HG02798 (cell line): ENCODE measurements at regions not wholly inside any gene's neighbourhood (a gene's known extent, or its start where the extent isn't known, plus 50 kb on each side); places are given as distances from the start of the nearest gene placed in this dataset.
"Not testable (repeated sequence)": the region's sequence is repeated elsewhere in the genome, so short reads cannot be mapped to it uniquely, and the experiment has no call there.

Source experiments
- ATAC-seq: cut with Tn5 transposase; IDR thresholded peaks from one replicate; pipeline ENCODE4 v1.9.1; 2021; ENCODE audit warnings: mild to moderate bottlenecking; ENCODE audit not compliant: unreplicated experiment, poor library complexity

DNA sequence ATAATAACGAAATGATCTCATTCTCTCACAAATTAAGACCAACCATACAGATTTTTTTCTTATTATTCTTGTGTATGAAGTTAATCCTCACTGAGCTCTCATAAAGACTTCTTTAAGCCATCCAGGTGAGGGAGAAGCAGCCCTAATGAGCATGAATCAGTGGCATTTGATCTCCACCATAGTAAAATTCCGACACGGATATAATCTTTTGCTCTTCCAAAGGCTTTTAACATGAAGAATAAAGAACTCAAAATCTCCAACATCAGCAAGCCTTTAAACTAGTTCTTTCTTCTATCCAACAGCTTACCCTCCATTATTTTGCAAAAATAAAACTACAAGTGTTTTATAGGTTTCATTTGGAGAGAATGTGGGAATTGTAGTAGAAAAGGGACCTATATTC, 714.7 kb upstream of the NEGR1 start:
- ATAC-seq = no peak

DNA sequence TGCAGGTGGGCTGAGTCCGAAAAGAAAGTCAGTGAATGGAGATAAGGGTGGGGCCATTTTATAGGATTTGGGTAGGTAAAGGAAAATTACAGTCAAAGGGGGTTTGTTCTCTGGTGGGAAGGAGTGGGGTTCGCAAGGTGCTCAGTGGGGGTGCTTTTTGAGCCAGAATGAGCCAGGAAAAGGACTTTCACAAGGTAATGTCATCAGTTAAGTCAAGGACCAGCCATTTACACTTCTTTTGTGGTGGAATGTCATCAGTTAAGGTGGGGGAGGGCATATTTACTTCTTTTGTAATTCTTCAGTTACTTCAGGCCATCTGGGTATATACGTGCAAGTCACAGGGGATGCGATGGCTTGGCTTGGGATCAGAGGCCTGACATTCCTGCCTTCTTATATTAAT, 705.5 kb upstream of the NEGR1 start:
- ATAC-seq = not testable (repeated sequence)

DNA sequence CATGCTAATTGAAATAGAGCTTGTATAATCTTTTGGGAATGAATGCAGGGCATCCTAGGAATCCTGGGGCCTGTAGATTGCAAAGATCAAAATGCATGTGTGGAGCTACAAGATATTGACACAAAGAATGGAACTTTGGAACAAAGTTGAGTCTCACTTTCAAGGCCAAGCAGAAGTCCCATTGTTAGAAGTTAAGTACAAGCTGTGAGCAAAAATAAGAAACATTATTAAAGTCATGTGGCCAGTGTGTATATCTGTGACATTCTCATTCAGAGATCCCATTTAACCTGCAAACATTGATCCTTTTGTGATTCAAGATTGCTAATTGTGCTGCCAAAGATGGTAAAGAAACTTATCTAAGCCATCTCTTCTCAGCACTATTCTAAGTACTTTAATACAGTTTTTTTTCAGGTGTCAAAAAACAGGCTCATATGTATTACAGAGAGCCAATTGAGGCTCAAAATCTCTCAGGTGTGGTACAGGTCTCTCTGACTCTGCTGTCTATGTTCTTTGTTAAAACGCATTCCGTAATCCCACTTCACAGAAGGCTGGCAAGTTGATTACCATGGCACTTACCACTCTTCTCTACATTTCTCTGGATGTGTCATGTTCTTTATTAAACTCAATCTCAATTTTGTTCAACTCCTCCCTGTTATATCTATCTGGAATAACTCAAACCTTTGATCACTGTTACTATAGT, 704.4 kb upstream of the NEGR1 start:
- ATAC-seq = no peak

DNA sequence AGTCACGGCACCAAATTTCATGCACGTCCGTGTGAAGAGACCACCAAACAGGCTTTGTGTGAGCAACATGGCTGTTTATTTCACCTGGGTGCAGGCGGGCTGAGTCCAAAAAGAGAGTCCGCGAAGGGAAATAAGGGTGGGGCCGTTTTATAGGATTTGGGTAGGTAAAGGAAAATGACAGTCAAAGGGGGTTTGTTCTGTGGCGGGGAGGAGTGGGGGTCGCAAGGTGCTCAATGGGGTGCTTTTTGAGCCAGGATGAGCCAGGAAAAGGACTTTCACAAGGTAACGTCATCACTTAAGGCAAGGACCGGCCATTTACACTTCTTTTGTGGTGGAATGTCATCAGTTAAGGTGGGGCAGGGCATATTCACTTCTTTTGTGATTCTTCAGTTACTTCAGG, 702.7 kb upstream of the NEGR1 start:
- ATAC-seq = not testable (repeated sequence)

DNA sequence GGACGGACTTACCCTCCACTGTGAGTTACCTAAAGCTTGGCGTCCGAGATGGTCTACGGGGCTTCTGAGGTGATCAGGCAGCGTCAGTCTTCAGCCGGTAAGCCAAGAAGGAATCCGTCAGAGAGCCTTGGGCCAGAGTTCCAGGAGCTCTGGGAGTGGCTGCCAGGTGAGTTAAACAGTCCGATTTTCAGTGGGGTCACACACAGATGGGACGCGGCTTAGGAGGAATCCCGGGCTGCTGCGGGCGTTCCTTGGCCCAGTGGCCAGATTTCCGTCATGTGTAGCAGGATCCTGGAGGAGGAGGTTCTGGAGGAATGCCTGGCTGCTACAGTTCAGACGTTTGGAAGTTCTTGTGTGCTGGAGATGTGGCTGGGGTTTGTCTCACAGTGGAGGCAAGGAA, 700.7 kb upstream of the NEGR1 start:
- not testable (repeated sequence) for ATAC-seq

DNA sequence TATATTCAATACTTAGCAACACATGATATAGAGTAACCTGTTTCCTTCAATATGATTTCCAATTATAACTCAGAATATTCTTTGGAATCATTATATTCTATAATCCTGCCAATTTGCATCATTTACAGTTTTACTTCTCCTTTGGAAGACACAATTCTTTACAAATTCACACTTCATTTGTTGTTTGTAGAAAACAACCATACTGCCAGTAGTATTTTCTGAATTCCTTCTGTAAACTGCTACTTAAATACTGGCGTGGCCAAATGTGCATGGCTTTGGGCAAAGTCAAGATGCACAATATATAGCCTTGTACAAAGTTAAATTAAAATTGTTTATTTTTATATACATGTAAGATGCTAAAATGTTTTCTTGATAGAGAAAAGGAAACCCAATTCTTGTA, 687.1 kb upstream of the NEGR1 start:
- no peak for ATAC-seq

DNA sequence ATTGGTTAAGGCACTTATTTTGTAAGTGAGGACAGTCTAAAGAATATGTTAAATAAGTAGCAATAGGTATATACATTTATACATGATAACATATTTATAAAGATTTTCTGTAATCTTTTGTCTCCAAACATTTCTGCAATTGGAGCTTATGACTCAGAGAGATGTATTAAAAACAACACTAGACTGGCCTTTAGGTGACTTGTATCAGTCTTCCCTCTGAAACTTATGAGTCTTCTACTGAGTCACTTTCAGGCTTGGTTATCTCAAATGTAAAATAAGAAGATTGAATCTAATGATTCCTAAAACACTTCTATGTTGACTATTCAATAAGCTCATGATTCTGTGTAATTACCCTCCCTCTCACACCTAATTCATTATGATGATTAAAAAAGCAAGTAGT, 672.6 kb upstream of the NEGR1 start:
- ATAC-seq = no peak

DNA sequence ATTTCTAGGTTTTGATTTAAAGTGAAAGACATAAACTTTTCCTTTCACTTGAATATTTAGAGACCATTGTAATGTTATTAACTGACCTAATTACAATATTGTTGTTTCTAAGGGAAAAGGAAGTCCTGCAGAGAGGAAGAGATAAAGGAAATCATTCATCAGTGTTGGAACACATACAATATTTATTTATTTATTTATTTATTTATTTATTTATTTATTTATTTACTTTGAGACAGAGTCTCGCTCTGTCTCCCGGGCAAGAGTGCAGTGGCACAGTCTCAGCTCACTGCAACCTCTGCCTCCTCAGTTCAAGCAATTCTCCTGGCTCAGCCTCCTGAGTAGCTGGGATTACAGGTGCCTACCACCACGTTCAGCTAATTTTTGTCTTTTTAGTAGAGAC, 668.6 kb upstream of the NEGR1 start:
- not testable (repeated sequence) for ATAC-seq

DNA sequence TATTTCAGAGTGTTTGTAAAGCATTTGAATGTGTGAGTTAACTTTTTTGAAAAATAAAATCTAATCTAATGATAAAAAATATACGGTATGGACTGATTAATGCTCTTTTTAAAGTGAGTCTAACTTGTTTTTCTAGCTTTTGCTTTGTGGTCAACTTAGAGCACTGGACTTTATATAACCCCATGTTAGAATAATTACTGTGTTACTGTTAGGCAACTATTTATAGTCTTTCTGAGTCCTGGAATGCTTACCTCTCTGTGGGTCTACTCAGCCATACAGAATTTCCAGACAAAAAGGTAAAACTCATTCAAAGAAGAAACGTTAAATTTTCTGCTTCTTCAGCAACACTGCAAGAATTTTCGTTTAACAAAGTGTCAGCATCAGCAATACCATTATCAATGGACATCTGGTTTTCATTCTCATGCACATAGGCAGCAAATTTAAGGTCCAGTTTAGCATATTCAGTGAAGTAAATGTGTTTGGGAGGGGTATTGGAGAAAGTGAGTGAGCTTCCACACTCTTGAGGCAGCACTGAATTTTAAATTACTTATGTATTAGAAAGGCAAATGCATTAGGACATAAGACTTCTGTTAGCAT, 664.7 kb upstream of the NEGR1 start:
- ATAC-seq = no peak

DNA sequence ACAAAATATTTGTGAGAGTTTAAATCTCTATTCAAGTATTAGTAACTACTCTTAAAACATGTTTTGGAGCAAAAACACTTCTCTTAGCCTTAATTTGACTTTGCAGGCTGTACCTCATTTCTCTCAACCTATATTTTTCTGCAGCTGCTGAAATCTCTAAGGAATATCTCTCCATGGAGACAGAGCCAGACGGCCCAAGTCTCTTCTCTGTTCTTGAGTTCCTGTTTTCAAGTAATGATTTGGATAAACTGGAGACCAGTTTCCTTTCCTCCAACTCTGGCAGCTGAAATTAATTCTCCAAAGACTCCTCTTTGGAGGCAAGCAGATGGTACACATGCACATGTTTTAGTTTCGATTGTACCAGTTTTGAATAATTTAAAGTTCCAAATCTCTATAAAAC, 659.7 kb upstream of the NEGR1 start:
- ATAC-seq = no peak

DNA sequence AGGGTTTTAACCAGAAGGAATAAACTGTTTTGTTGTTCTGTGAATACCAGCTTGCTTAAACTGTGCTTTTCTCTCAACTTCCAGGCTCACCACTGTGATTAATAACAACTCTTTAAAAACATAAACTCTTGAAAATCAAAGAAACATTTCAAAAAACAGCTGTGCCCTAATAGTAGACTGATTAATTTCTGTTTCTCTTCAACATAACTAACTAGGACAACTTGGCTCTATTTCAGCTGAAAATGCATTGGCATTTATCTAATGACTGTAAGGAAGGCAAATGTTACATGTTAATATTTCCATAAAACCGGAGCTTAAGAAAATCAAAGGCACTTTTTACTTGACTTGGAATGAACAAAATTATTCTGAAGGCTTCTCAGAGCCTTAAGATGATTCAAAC, 656.1 kb upstream of the NEGR1 start:
- ATAC-seq = no peak

DNA sequence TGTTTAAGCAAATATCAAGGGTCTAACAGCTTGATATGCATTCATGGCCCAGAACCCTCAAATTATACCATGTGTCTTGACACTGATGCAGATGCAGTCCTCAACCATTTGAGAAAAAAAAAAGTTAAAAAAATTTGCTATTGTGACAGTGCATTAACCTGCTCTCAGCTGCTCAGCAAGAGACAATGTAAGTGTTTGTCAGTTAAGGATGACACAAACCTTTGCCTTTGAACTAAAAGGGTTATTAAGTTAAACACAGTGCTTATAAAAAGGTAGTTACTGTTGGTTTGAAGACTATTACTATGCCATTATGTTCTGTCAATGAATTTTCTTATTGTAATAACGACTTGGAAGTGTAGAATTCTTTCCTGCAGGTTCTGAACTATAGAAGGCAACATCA, 655.6 kb upstream of the NEGR1 start:
- ATAC-seq = no peak

DNA sequence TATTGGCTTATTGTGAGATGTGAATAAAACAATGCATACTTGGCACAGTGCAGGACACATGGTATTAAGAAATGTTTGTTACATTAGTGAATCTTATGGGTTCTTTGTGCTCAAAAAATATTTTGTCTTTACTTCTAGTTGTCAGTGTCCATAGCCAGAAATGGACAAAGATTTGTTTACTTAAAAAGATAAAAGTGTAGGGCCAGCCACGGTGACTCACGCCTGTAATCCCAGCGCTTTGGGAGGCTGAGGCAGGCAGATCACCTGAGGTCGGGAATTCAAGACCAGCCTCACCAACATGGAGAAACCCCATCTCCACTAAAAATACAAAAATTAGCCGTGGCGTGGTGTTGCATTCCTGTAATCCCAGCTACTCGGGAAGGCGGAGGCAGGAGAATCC, 654.6 kb upstream of the NEGR1 start:
- no peak for ATAC-seq

DNA sequence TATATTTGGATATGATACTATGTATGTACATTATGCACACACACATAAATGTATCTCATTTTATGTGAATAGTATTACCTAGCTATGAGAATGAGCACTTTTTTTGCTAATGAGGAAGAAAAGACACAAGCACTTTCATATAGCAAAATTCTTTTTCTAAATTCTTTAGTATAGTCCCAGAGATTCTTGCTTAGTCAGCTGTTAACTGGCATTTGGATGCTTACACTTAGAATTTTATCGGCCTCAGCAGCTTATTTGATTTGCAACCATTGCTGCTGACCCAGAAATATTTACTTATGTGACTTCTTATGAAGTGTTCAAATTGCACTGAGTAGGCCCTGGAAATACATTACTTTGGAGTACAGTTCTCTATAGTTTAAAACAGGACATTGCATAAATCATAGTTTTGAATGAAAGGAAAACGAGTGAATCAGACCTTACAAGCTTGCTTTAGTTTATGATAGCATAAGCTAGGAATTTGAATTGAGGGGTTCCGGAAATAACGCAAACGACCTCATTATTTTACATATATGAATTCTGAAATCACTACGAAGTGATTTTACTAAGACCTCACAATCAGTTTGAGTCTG, 653.9 kb upstream of the NEGR1 start:
- ATAC-seq = no peak

DNA sequence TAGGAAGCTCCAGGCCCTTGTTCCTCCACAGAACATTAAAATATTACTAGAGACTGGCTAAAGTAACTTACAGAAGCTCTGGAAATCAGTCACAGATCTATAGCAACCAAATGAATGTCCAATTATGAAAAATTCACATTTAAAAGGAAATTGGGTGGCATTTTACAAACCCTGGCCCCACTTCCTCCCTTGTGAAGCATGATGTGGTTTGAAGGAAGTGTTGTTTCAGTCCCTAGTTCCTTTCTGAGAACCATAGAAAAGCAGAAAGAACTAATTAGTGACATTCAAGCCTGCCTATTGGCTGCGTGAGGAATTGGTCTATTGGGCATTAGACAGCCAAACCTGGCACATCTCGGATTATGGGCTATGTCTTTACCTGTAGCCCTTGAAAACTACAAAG, 649.7 kb upstream of the NEGR1 start:
- no peak for ATAC-seq

DNA sequence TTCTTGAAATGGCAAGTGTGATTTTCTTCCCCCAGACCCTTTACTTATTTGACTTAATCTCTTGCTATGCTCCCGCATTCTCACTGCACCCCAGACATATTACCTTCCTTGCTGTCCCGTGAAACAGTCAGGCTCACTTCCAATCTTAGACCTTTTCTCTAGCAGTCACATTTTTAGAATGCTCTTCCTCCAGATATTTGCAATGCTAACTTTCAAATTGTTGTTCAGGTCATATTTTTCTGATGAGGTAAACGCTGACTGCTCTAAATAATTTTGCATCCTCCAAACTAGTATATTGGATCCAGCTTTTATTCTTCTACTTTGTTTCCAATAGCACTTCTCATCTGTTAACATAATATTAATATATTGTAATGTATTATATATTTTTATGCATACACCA, 648.2 kb upstream of the NEGR1 start:
- no peak for ATAC-seq

DNA sequence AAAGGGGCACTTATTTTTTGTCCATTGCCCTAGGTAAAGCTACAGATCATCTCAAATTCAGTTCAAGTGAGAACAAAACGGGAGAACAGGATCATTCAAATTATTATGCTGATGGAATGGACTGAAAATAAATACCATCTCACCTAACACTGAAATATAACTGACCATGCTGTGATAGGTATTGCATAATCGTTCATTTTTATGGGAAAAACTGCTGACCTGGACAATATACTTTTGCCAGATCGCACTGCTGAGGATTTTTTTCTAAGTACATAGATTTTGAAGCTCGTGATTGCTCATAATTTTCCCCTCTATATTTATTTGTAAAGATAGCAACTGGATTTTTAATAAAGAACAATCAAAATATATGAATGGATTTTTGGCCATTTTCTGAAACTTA, 636.6 kb upstream of the NEGR1 start:
- ATAC-seq = no peak

DNA sequence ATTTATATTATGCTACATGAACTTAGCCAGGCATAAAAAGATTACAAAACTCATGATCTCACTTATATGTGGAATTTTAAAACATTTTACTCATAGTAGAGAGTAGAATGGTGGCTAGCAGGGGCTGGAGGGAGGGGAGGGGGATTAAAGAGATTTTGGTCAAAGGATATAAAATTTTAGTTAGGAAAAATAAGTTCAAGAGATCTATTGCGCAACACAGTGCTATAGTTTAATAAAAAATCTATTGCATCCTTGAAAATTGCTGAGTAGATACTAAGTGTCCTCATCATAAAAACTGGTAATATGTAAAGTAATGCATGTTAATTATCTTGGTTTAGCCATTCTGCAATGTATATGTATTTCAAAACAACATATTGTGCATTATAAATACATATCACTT, 635.6 kb upstream of the NEGR1 start:
- ATAC-seq = no peak

DNA sequence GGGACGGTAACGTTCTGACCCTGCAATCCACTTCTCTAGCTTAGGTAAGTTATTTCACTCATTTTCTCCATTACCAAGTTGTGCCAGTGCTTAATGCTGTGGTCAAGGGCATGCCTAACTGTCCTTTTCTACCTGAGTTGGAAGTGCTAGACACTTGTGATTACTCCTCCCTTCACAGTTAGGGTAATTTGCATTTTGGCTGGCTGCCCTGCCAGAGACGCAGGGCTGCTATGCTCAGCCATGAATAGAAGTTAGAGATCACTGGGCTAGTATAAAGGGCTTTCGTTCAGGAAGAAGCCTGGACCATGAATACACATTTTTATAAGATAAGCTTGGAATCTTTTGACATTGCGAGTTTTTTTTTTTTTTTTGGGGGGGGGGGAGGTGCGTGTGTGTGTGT, 633.2 kb upstream of the NEGR1 start:
- no peak for ATAC-seq

DNA sequence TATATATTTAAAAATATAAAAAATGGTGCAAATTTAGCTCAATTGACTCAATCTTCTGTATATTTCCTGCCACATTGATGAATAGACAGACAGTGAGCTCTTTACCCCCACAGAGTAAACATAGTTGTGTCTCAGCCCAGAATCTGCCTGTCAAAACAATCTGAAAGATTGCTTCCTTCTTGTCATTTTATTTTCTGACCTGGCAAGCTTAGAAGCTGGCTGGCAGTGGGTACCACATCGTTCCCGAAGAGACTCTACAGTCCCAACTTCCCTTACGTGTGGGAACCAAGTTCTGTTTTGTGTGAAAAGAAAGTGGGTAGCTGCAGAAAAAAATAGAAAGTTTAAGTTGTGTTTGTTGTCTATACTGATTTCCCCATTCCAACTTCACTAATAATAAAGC, 629.3 kb upstream of the NEGR1 start:
- no peak for ATAC-seq

DNA sequence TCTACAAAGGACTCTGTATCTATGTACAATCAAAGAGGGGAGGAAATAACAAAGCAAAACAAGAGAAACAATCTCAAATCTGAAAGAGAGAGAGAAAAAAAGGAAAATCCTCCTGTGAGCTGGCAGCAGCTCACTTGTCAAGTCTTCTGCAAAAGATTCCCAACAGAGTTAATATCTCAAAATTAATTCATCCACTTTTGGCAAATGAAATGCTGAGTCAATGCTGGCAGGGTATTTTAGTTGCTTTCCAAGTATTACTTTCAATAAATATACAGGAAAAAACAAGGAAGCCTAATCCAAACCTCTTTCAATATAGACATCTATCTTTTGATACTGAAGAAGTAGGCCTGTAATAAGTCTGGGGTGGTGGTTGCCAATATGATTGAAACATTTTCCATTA, 613.9 kb upstream of the NEGR1 start:
- no peak for ATAC-seq

DNA sequence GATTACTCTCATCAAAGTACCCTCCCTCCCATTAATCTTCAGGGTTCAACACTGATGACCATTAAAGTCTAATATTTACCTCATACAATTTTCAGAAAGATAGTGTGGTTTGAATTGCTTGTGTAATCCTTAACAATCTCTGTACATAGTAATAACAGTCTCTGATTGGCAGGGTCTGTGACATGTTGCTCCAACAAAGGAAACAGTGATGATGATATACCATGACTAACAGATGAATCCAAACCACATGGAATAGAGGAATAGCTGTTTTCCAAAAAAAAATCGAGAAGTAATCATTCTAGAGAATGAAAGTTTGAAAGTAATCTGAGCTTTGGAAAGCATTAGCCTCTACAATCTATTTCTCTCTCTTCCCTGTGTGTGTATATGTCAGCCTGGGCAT, 610.1 kb upstream of the NEGR1 start:
- no peak for ATAC-seq
